Trophoblast cell (in vitro differentiated cells and primary cell): ENCODE measurements at regions not wholly inside any gene's neighbourhood (a gene's known extent, or its start where the extent isn't known, plus 50 kb on each side); places are given as distances from the start of the nearest gene placed in this dataset.

Experiments used
- DNase-seq, 2 donors: peaks; one replicate each; pipeline ENCODE4 v3.0.0-alpha.2; 2016
- H2AFZ ChIP-seq: 2 replicates; pipeline ENCODE4 v1.6.1; 2013; ENCODE audit warnings: low read length, moderate library complexity, mild to moderate bottlenecking; ENCODE audit not compliant: insufficient read depth, poor library complexity
- H2AK5ac ChIP-seq: 2 replicates; pipeline ENCODE4 v1.6.1; 2013; ENCODE audit warnings: mild to moderate bottlenecking, low read length
- H2BK120ac ChIP-seq: 2 replicates; pipeline ENCODE4 v1.6.1; 2013; ENCODE audit warnings: low read length, mild to moderate bottlenecking, moderate library complexity; ENCODE audit not compliant: insufficient read depth, poor library complexity
- H2BK12ac ChIP-seq: 2 replicates; pipeline ENCODE4 v1.6.1; 2013; ENCODE audit warnings: mild to moderate bottlenecking, low read length, moderate library complexity
- H2BK5ac ChIP-seq: 2 replicates; pipeline ENCODE4 v1.6.1; 2013; ENCODE audit warnings: low read length, low read depth, moderate library complexity, mild to moderate bottlenecking; ENCODE audit not compliant: poor library complexity
- H3K14ac ChIP-seq: 2 replicates; pipeline ENCODE4 v1.6.1; 2013; ENCODE audit warnings: mild to moderate bottlenecking, low read length
- H3K18ac ChIP-seq: 2 replicates; pipeline ENCODE4 v1.6.1; 2013; ENCODE audit warnings: mild to moderate bottlenecking, low read length
- H3K23ac ChIP-seq: 2 replicates; pipeline ENCODE4 v1.6.1; 2013; ENCODE audit warnings: low read length
- H3K27ac ChIP-seq: 2 replicates; pipeline ENCODE4 v1.5.1; 2013; ENCODE audit warnings: low read depth, mild to moderate bottlenecking, inconsistent platforms, low read length, moderate library complexity
- H3K27me3 ChIP-seq: 2 replicates; pipeline ENCODE4 v1.6.1; 2013; ENCODE audit warnings: inconsistent platforms, mild to moderate bottlenecking, low read length, moderate library complexity; ENCODE audit not compliant: insufficient read depth
- H3K36me3 ChIP-seq, 2 experiments: 1 replicate in 1 of 2; 2 replicates in 1 of 2; pipeline ENCODE4 v1.6.1; 2013; ENCODE audit warnings: low read length in 2 of 2, mild to moderate bottlenecking in 2 of 2, moderate library complexity in 1 of 2; ENCODE audit not compliant: insufficient read depth in 2 of 2, control insufficient read depth in 1 of 2
- H3K4ac ChIP-seq: 2 replicates; pipeline ENCODE4 v1.6.1; 2013; ENCODE audit warnings: low read depth, mild to moderate bottlenecking, low read length, moderate library complexity
- H3K4me1 ChIP-seq, 2 experiments: 1 replicate in 1 of 2; 2 replicates in 1 of 2; pipeline ENCODE4 v1.6.1; 2013; ENCODE audit warnings: low read length in 2 of 2, mild to moderate bottlenecking in 2 of 2, moderate library complexity in 1 of 2; ENCODE audit not compliant: insufficient read depth in 2 of 2, control insufficient read depth in 1 of 2
- H3K4me2 ChIP-seq: 2 replicates; pipeline ENCODE4 v1.6.1; 2013; ENCODE audit warnings: inconsistent platforms, mild to moderate bottlenecking, low read length, moderate library complexity
- H3K4me3 ChIP-seq: 2 replicates; pipeline ENCODE4 v1.5.1; 2013; ENCODE audit warnings: mild to moderate bottlenecking, low read depth, low read length, inconsistent platforms
- H3K79me1 ChIP-seq: one replicate; pipeline ENCODE4 v1.6.1; 2013; ENCODE audit warnings: low read length
- H3K79me2 ChIP-seq: 2 replicates; pipeline ENCODE4 v1.6.1; 2013; ENCODE audit warnings: low read length, mild to moderate bottlenecking; ENCODE audit not compliant: control insufficient read depth, insufficient read depth, poor library complexity
- H3K9ac ChIP-seq: 2 replicates; pipeline ENCODE4 v1.6.1; 2013; ENCODE audit warnings: mild to moderate bottlenecking, low read length
- H3K9me3 ChIP-seq: 2 replicates; pipeline ENCODE4 v1.6.1; 2013; ENCODE audit warnings: low read depth, mild to moderate bottlenecking, control low read depth, inconsistent platforms, low read length; ENCODE audit not compliant: insufficient read depth
- H4K12ac ChIP-seq: 2 replicates; pipeline ENCODE4 v1.6.1; 2013; ENCODE audit warnings: low read depth, mild to moderate bottlenecking, low read length, moderate library complexity
- H4K8ac ChIP-seq: 2 replicates; pipeline ENCODE4 v1.6.1; 2013; ENCODE audit warnings: low read depth, mild to moderate bottlenecking, low read length, moderate library complexity
- H4K91ac ChIP-seq: one replicate; pipeline ENCODE4 v1.6.1; 2013; ENCODE audit warnings: low read depth, mild to moderate bottlenecking, low read length, moderate library complexity
- WGBS: extraction: QIAGEN DNeasy Blood & Tissue Kit; methylation state at CpG from one replicate; pipeline ENCODE4 v1.1.7; 2013; ENCODE audit warnings: missing lambda C conversion rate; ENCODE audit not compliant: insufficient read length, insufficient coverage; ENCODE audit errors: extremely low coverage; 5-methylcytosine and 5-hydroxymethylcytosine counted together

- H4K91ac ChIP-seq: no peak overlapping the region
- H3K9ac ChIP-seq: no peak overlapping the region
- no peak overlapping the region for H4K12ac ChIP-seq
- no peaks in the 10 kb centered on the region for H3K9me3 ChIP-seq
- H3K27ac ChIP-seq: no peak overlapping the region
- no peak overlapping the region for H2BK5ac ChIP-seq
- no CpG with 5 or more reads among the region's 1 CpG for WGBS
- peaks cover 6% of the 10 kb centered on the region for H3K79me1 ChIP-seq
- no peak overlapping the region for H3K4me2 ChIP-seq
- H2BK12ac ChIP-seq: no peak overlapping the region
- no peak overlapping the region for H2AFZ ChIP-seq
- H2BK120ac ChIP-seq: no peak overlapping the region
- no peak overlapping the region for H4K8ac ChIP-seq
- H3K4me3 ChIP-seq: no peak overlapping the region
- H3K14ac ChIP-seq: no peak overlapping the region
- H3K79me2 ChIP-seq: no peaks in the 10 kb centered on the region
- no peak overlapping the region for H3K18ac ChIP-seq
- H3K4me1 ChIP-seq: peaks cover 0 to 5% of the 10 kb centered on the region in 2 experiments
- H3K36me3 ChIP-seq: no peaks in the 10 kb centered on the region
- no peak overlapping the region for H3K4ac ChIP-seq
- no peaks in the 10 kb centered on the region for H3K27me3 ChIP-seq
- H2AK5ac ChIP-seq: no peak overlapping the region
- DNase-seq: no peak
- H3K23ac ChIP-seq: no peak overlapping the region
Observed at GRCh38 chr10:108574233-108574632, 1349.1 kb downstream of the XPNPEP1 start.

GRCh38 chr10:108568824-108569223 is 1354.5 kb downstream of the XPNPEP1 start:
- H2AFZ ChIP-seq: no peak overlapping the region
- no peak overlapping the region for H3K27ac ChIP-seq
- H3K36me3 ChIP-seq: no peaks in the 10 kb centered on the region
- H3K79me1 ChIP-seq: no peaks in the 10 kb centered on the region
- H4K12ac ChIP-seq: no peak overlapping the region
- DNase-seq: no peak
- H2AK5ac ChIP-seq: no peak overlapping the region
- no peak overlapping the region for H3K18ac ChIP-seq
- no peaks in the 10 kb centered on the region for H3K79me2 ChIP-seq
- no peak overlapping the region for H4K8ac ChIP-seq
- H3K4me3 ChIP-seq: no peak overlapping the region
- H2BK120ac ChIP-seq: no peak overlapping the region
- no CpG with 5 or more reads among the region's 2 CpGs for WGBS
- no peaks in the 10 kb centered on the region for H3K27me3 ChIP-seq
- H3K23ac ChIP-seq: no peak overlapping the region
- no peak overlapping the region for H4K91ac ChIP-seq
- no peak overlapping the region for H3K14ac ChIP-seq
- H2BK5ac ChIP-seq: no peak overlapping the region
- no peak overlapping the region for H3K9ac ChIP-seq
- no peak overlapping the region for H2BK12ac ChIP-seq
- no peak overlapping the region for H3K4me2 ChIP-seq
- H3K4ac ChIP-seq: no peak overlapping the region
- H3K4me1 ChIP-seq: no peaks in the 10 kb centered on the region
- no peaks in the 10 kb centered on the region for H3K9me3 ChIP-seq

GRCh38 chr10:108567899-108568752 is 1355.2 kb downstream of the XPNPEP1 start:
- Histone ChIP-seq H3K23ac (no peak overlapping the region), H4K91ac (no peak overlapping the region), H3K79me1 (no peaks in the 10 kb centered on the region), H4K8ac (no peak overlapping the region), H2AFZ (no peak overlapping the region), H3K9ac (peak overlapping the region; percentile 48), H3K27ac (no peak overlapping the region), H3K4me3 (no peak overlapping the region), H4K12ac (no peak overlapping the region), H3K36me3 (no peaks in the 10 kb centered on the region), H3K79me2 (no peaks in the 10 kb centered on the region), H2BK5ac (no peak overlapping the region), H3K14ac (no peak overlapping the region), H3K18ac (no peak overlapping the region), H2BK120ac (no peak overlapping the region), H3K9me3 (no peaks in the 10 kb centered on the region), H2AK5ac (no peak overlapping the region), H3K27me3 (no peaks in the 10 kb centered on the region), H3K4me2 (no peak overlapping the region), H2BK12ac (no peak overlapping the region), H3K4ac (no peak overlapping the region), H3K4me1 (no peaks in the 10 kb centered on the region)
- no peak for DNase-seq
- no CpG with 5 or more reads among the region's 5 CpGs for WGBS

DNA sequence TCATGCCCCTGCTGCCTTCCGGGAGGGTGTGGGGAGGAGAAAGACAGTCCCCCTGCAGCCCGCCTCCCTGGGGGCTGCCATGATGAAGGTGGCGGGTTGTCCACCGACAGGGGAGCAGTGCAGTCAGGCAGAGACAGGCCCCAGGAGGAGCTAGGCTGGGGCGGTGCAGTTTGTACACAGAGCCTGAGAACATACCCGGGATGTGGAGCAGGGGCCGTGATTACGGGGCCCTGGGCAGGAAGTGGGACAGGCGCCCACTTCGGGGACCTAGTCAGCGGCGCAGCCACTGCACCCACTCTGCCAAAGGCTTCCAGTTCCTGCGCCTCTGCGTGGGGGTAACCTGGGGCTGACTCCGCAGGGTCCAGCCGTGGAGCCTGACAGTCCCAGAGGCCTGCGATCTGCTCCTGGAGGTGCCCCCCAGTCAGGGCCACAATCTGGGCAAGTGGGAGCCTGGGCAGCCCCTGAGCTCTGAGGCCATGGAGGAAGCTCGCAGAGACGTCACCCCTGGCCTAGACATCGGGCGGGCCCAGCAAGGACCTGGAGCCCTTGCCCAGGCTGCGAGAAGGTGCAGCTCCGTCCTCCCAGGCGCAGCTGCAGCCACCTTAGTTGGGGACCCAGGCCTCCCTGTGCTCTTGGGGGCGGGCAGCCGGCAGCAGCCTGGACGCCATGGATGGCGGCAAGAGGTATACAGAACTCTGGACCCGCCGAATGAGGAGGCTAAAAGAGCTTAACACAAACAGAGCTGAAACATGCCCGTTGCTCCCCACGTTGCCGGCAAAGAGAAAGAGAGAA is 1356.8 kb downstream of the XPNPEP1 start:
- Histone ChIP-seq H3K4me3 (no peak overlapping the region), H2BK120ac (no peak overlapping the region), H3K79me2 (no peaks in the 10 kb centered on the region), H3K9ac (no peak overlapping the region), H3K36me3 (no peaks in the 10 kb centered on the region), H3K4ac (no peak overlapping the region), H3K4me1 (no peaks in the 10 kb centered on the region), H4K12ac (no peak overlapping the region), H3K14ac (no peak overlapping the region), H2BK12ac (peak overlapping the region; percentile 52), H4K91ac (no peak overlapping the region), H4K8ac (no peak overlapping the region), H3K9me3 (no peaks in the 10 kb centered on the region), H3K23ac (no peak overlapping the region), H3K4me2 (no peak overlapping the region), H2AFZ (no peak overlapping the region), H3K27ac (no peak overlapping the region), H2AK5ac (peak overlapping the region; percentile 9), H2BK5ac (no peak overlapping the region), H3K18ac (no peak overlapping the region), H3K79me1 (no peaks in the 10 kb centered on the region), H3K27me3 (no peaks in the 10 kb centered on the region)
- DNase-seq: no peak
- no CpG with 5 or more reads among the region's 33 CpGs for WGBS
